Mesenchymal stem cell (in vitro differentiated cells and primary cell): ENCODE measurements at regions not wholly inside any gene's neighbourhood (a gene's known extent, or its start where the extent isn't known, plus 50 kb on each side); places are given as distances from the start of the nearest gene placed in this dataset.

ENCODE experiments used
- DNase-seq: peaks from one replicate; pipeline ENCODE4 v3.0.0-alpha.2; 2013
- H2AFZ ChIP-seq: one replicate; pipeline ENCODE4 v1.6.1; 2013; ENCODE audit warnings: low read depth, mild to moderate bottlenecking, control low read depth, inconsistent platforms, low read length, moderate library complexity
- H2AK5ac ChIP-seq: 2 replicates; pipeline ENCODE4 v1.6.1; 2013; ENCODE audit warnings: low read length, moderate library complexity, mild to moderate bottlenecking, inconsistent platforms; ENCODE audit not compliant: severe bottlenecking
- H2BK120ac ChIP-seq: one replicate; pipeline ENCODE4 v1.6.1; 2013; ENCODE audit warnings: low read depth, mild to moderate bottlenecking, inconsistent platforms, low read length, moderate library complexity
- H2BK12ac ChIP-seq, 2 experiments: one replicate each; pipeline ENCODE4 v1.6.1; 2013; ENCODE audit warnings: inconsistent platforms in 2 of 2, low read length in 2 of 2, mild to moderate bottlenecking in 2 of 2, moderate library complexity in 2 of 2, control low read depth in 1 of 2
- H2BK15ac ChIP-seq: one replicate; pipeline ENCODE4 v1.6.1; 2013; ENCODE audit warnings: mild to moderate bottlenecking, low read depth, inconsistent platforms; ENCODE audit not compliant: poor library complexity, severe bottlenecking
- H2BK5ac ChIP-seq: 2 replicates; pipeline ENCODE4 v1.6.1; 2013; ENCODE audit warnings: low read depth, mild to moderate bottlenecking, low read length, control low read depth, inconsistent platforms; ENCODE audit not compliant: poor library complexity, severe bottlenecking
- H3K14ac ChIP-seq, 2 experiments: one replicate each; pipeline ENCODE4 v1.6.1; 2013; ENCODE audit warnings: inconsistent platforms in 2 of 2, low read length in 2 of 2, control low read depth in 1 of 2, mild to moderate bottlenecking in 1 of 2, moderate library complexity in 1 of 2
- H3K18ac ChIP-seq, 2 experiments: one replicate each; pipeline ENCODE4 v1.6.1; 2013; ENCODE audit warnings: inconsistent platforms in 2 of 2, low read length in 2 of 2, control low read depth in 1 of 2, low read depth in 1 of 2, mild to moderate bottlenecking in 1 of 2
- H3K23ac ChIP-seq, 2 experiments: one replicate each; pipeline ENCODE4 v1.6.1; 2013; ENCODE audit warnings: inconsistent platforms in 2 of 2, low read length in 2 of 2, mild to moderate bottlenecking in 2 of 2, moderate library complexity in 2 of 2, control low read depth in 1 of 2
- H3K27ac ChIP-seq: 2 replicates; pipeline ENCODE4 v1.5.1; 2013; ENCODE audit warnings: mild to moderate bottlenecking, moderate library complexity, low read length, control low read depth, inconsistent platforms; ENCODE audit not compliant: poor library complexity, severe bottlenecking
- H3K27me3 ChIP-seq, 2 experiments: 2 replicates each; pipeline versions ENCODE4 v1.6.1 to v1.7.0; 2013; ENCODE audit warnings: low read length in 2 of 2, mild to moderate bottlenecking in 2 of 2, moderate library complexity in 2 of 2, control low read depth in 1 of 2, inconsistent platforms in 1 of 2; ENCODE audit not compliant: control insufficient read depth in 1 of 2, insufficient read depth in 1 of 2
- H3K36me3 ChIP-seq, 2 experiments: 2 replicates each; pipeline versions ENCODE4 v1.6.1 to v1.7.0; 2013; ENCODE audit warnings: low read length in 2 of 2, control low read depth in 1 of 2, inconsistent platforms in 1 of 2, low read depth in 1 of 2, mild to moderate bottlenecking in 1 of 2; ENCODE audit not compliant: insufficient read depth in 2 of 2, control insufficient read depth in 1 of 2
- H3K4ac ChIP-seq, 2 experiments: one replicate each; pipeline ENCODE4 v1.6.1; 2013; ENCODE audit warnings: inconsistent platforms in 2 of 2, low read length in 2 of 2, mild to moderate bottlenecking in 2 of 2, moderate library complexity in 2 of 2, control low read depth in 1 of 2, low read depth in 1 of 2
- H3K4me1 ChIP-seq: 2 replicates; pipeline ENCODE4 v1.6.1; 2013; ENCODE audit warnings: low read depth, low read length, control low read depth; ENCODE audit not compliant: control insufficient read depth, insufficient read depth
- H3K4me2 ChIP-seq: 2 replicates; pipeline ENCODE4 v1.6.1; 2013; ENCODE audit warnings: low read length, mild to moderate bottlenecking, inconsistent platforms; ENCODE audit not compliant: poor library complexity, severe bottlenecking
- H3K4me3 ChIP-seq, 2 experiments: 2 replicates each; pipeline versions ENCODE4 v1.5.1 to v1.7.0; 2013; ENCODE audit warnings: low read length in 2 of 2, mild to moderate bottlenecking in 2 of 2, control low read depth in 1 of 2, low read depth in 1 of 2; ENCODE audit not compliant: insufficient read depth in 1 of 2
- H3K79me1 ChIP-seq: replicated peaks from 2 replicates; pipeline ENCODE4 v1.6.1; 2013; ENCODE audit warnings: mild to moderate bottlenecking, control low read depth, low read length, inconsistent platforms; ENCODE audit not compliant: poor library complexity, severe bottlenecking
- H3K9ac ChIP-seq: 2 replicates; pipeline ENCODE4 v1.7.0; 2013; ENCODE audit warnings: mild to moderate bottlenecking, low read length, moderate library complexity
- H3K9me3 ChIP-seq: 2 replicates; pipeline ENCODE4 v1.7.0; 2013; ENCODE audit warnings: mild to moderate bottlenecking, low read length; ENCODE audit not compliant: control insufficient read depth
- H4K8ac ChIP-seq: one replicate; pipeline ENCODE4 v1.6.1; 2013; ENCODE audit warnings: inconsistent platforms, mild to moderate bottlenecking, low read length, moderate library complexity
- H4K91ac ChIP-seq: one replicate; pipeline ENCODE4 v1.6.1; 2013; ENCODE audit warnings: mild to moderate bottlenecking, low read length, inconsistent platforms
- WGBS: methylation state at CpG from one replicate; pipeline ENCODE4 v1.1.7; 2013; ENCODE audit warnings: mixed read lengths; 5-methylcytosine and 5-hydroxymethylcytosine counted together

GRCh38 chr15:73809728-73810501 is 56.8 kb upstream of the INSYN1 start:
- Histone ChIP-seq H3K4me3 (no peak overlapping the region), H3K36me3 (no peaks in the 10 kb centered on the region), H2BK12ac (no peak overlapping the region), H3K4ac (no peak overlapping the region), H3K27me3 (peaks cover 55 to 77% of the 10 kb centered on the region in 2 experiments), H2BK15ac (no peak overlapping the region), H3K14ac (peak overlapping the region in 1 of 2 experiments; percentile 35), H3K4me2 (no peak overlapping the region), H2AFZ (no peak overlapping the region), H3K4me1 (peaks cover 4% of the 10 kb centered on the region), H3K9me3 (no peaks in the 10 kb centered on the region), H3K27ac (no peak overlapping the region), H2AK5ac (no peak overlapping the region), H3K79me1 (no peaks in the 10 kb centered on the region), H3K18ac (no peak overlapping the region), H2BK120ac (no peak overlapping the region), H2BK5ac (no peak overlapping the region), H3K23ac (no peak overlapping the region), H4K8ac (no peak overlapping the region), H3K9ac (no peak overlapping the region), H4K91ac (no peak overlapping the region)
- 44% methylated on average over 10 of the region's 10 CpGs for WGBS
- DNase-seq = no peak

- WGBS = 81% methylated on average over 7 of the region's 7 CpGs
Observed at GRCh38 chr15:73812806-73813465, 59.8 kb upstream of the INSYN1 start.

DNA sequence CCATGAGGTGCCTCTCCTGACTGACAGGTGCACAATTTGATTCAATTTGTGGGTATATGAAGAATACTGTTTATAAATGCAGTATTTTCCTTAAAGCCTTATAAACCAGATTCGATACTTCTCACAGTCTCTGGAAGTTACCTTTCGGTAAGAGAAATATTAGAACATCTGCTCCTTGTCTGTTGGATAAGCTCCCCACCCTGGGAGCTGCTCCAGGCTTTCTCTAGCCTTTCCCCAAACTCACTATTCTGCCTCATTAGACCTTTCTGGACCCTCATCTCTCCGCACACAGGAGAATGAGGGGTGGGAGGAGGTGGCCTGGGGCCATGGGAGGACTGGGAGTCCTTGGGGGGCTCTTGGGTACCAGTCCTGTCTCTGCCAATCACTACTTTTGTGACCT is 59.8 kb upstream of the TBC1D21 start:
- Histone ChIP-seq H3K79me1 (no peaks in the 10 kb centered on the region), H3K4me3 (no peak overlapping the region), H2AK5ac (no peak overlapping the region), H3K4ac (no peak overlapping the region), H2BK5ac (no peak overlapping the region), H3K4me1 (peaks cover 4% of the 10 kb centered on the region), H3K9me3 (no peaks in the 10 kb centered on the region), H3K18ac (no peak overlapping the region), H3K36me3 (no peaks in the 10 kb centered on the region), H3K14ac (no peak overlapping the region), H3K9ac (no peak overlapping the region), H3K23ac (no peak overlapping the region), H3K27me3 (peaks cover 61 to 81% of the 10 kb centered on the region in 2 experiments), H3K27ac (no peak overlapping the region), H2AFZ (no peak overlapping the region), H2BK15ac (no peak overlapping the region), H4K8ac (no peak overlapping the region), H2BK120ac (no peak overlapping the region), H3K4me2 (no peak overlapping the region), H4K91ac (no peak overlapping the region), H2BK12ac (no peak overlapping the region)
- DNase-seq = no peak
- 91% methylated on average over 2 of the region's 3 CpGs for WGBS

More at GRCh38 chr15:73812806-73813465, 59.8 kb upstream of the INSYN1 start:
- no peak overlapping the region for H2AFZ ChIP-seq
- H3K4me2 ChIP-seq = no peak overlapping the region
- H3K27ac ChIP-seq = no peak overlapping the region
- H3K9ac ChIP-seq = no peak overlapping the region
- no peak overlapping the region for H3K14ac ChIP-seq
- no peaks in the 10 kb centered on the region for H3K79me1 ChIP-seq
- H4K91ac ChIP-seq = no peak overlapping the region
- H3K4me1 ChIP-seq = peaks cover 4% of the 10 kb centered on the region
- no peak overlapping the region for H2BK12ac ChIP-seq
- H3K36me3 ChIP-seq = no peaks in the 10 kb centered on the region
- H2BK15ac ChIP-seq = no peak overlapping the region
- no peak overlapping the region for H3K18ac ChIP-seq
- H3K4me3 ChIP-seq = no peak overlapping the region
- H4K8ac ChIP-seq = no peak overlapping the region
- no peak overlapping the region for H2BK5ac ChIP-seq
- no peak overlapping the region for H3K4ac ChIP-seq
- H2AK5ac ChIP-seq = no peak overlapping the region
- no peak for DNase-seq
- H2BK120ac ChIP-seq = no peak overlapping the region
- H3K23ac ChIP-seq = no peak overlapping the region
- peaks cover 54 to 78% of the 10 kb centered on the region in 2 experiments for H3K27me3 ChIP-seq
- no peaks in the 10 kb centered on the region for H3K9me3 ChIP-seq

GRCh38 chr15:73818308-73818985 is 54.9 kb upstream of the TBC1D21 start:
- H3K14ac ChIP-seq = no peak overlapping the region
- H3K18ac ChIP-seq = no peak overlapping the region
- H3K79me1 ChIP-seq = no peaks in the 10 kb centered on the region
- H3K9me3 ChIP-seq = peaks cover 6% of the 10 kb centered on the region
- H4K91ac ChIP-seq = no peak overlapping the region
- H3K23ac ChIP-seq = no peak overlapping the region
- H2AK5ac ChIP-seq = no peak overlapping the region
- H2BK5ac ChIP-seq = no peak overlapping the region
- no peak overlapping the region for H3K4me2 ChIP-seq
- no peak overlapping the region for H3K27ac ChIP-seq
- 67% methylated on average over 8 of the region's 8 CpGs for WGBS
- no peaks in the 10 kb centered on the region for H3K4me1 ChIP-seq
- H3K4me3 ChIP-seq = no peak overlapping the region
- H2AFZ ChIP-seq = no peak overlapping the region
- no peak overlapping the region for H2BK12ac ChIP-seq
- no peak overlapping the region for H3K4ac ChIP-seq
- no peak for DNase-seq
- no peak overlapping the region for H2BK120ac ChIP-seq
- H2BK15ac ChIP-seq = no peak overlapping the region
- peaks cover 69 to 73% of the 10 kb centered on the region in 2 experiments for H3K27me3 ChIP-seq
- H3K9ac ChIP-seq = no peak overlapping the region
- no peaks in the 10 kb centered on the region for H3K36me3 ChIP-seq
- H4K8ac ChIP-seq = no peak overlapping the region
